ENCODE measurements at regions not wholly inside any gene's neighbourhood (a gene's known extent, or its start where the extent isn't known, plus 50 kb on each side); places are given as distances from the start of the nearest gene placed in this dataset.
"Not testable (repeated sequence)": the region's sequence is repeated elsewhere in the genome, so short reads cannot be mapped to it uniquely, and the experiment has no call there.

GRCh38 chr4:43607827-43608461, 715.4 kb downstream of the GRXCR1 start:
- TF ChIP-seq CTCF (IDR thresholded peaks at IDR 0.05; ENCODE audit: low read depth, low read length, missing control alignments) = no peak
- no peak overlapping the region for H3K4me3 ChIP-seq (ENCODE audit: low read depth, low read length)
- no peak for DNase-seq (ENCODE audit: low read depth)
- in situ Hi-C loops (cut with HindIII; ENCODE audit: low sequenced_read_pairs) = no loop called here

GRCh38 chr4:43619219-43619618, 726.7 kb downstream of the GRXCR1 start:
- DNase-seq (ENCODE audit: low read depth) = no peak
- no peak overlapping the region for H3K4me3 ChIP-seq (ENCODE audit: low read depth, low read length)
- TF ChIP-seq CTCF (IDR thresholded peaks at IDR 0.05; ENCODE audit: low read depth, low read length, missing control alignments) = no peak
- in situ Hi-C loops (cut with HindIII; ENCODE audit: low sequenced_read_pairs) = no loop called here

- DNase-seq (ENCODE audit: low read depth); in situ Hi-C loops (cut with HindIII; ENCODE audit: low sequenced_read_pairs); H3K4me3 ChIP-seq (ENCODE audit: low read depth, low read length): not testable (repeated sequence)
Measured at GRCh38 chr4:43637893-43638292, 745.4 kb downstream of the GRXCR1 start.

GRCh38 chr4:43651991-43652390, 759.5 kb downstream of the GRXCR1 start:
- no peak for TF ChIP-seq CTCF (IDR thresholded peaks at IDR 0.05; ENCODE audit: low read depth, low read length, missing control alignments)
- no peak overlapping the region for H3K4me3 ChIP-seq (ENCODE audit: low read depth, low read length)
- no peak for DNase-seq (ENCODE audit: low read depth)
- in situ Hi-C loops (cut with HindIII; ENCODE audit: low sequenced_read_pairs) = no loop called here

GRCh38 chr4:43659547-43659946, 767.0 kb downstream of the GRXCR1 start:
- DNase-seq (ENCODE audit: low read depth); H3K4me3 ChIP-seq (ENCODE audit: low read depth, low read length); in situ Hi-C loops (cut with HindIII; ENCODE audit: low sequenced_read_pairs): not testable (repeated sequence)

GRCh38 chr4:43672265-43672885, 776.2 kb downstream of the KCTD8 start:
- in situ Hi-C loops (cut with HindIII; ENCODE audit: low sequenced_read_pairs); DNase-seq (ENCODE audit: low read depth); H3K4me3 ChIP-seq (ENCODE audit: low read depth, low read length): not testable (repeated sequence)

- in situ Hi-C loops (cut with HindIII; ENCODE audit: low sequenced_read_pairs) = no loop called here
- no peak for TF ChIP-seq CTCF (IDR thresholded peaks at IDR 0.05; ENCODE audit: low read depth, low read length, missing control alignments)
Measured at GRCh38 chr4:43680421-43680820, 768.2 kb downstream of the KCTD8 start.

GRCh38 chr4:43682551-43682950, 766.1 kb downstream of the KCTD8 start:
- in situ Hi-C loops (cut with HindIII; ENCODE audit: low sequenced_read_pairs) = no loop called here

More at GRCh38 chr4:43680421-43680820, 768.2 kb downstream of the KCTD8 start:
- no peak overlapping the region for H3K4me3 ChIP-seq (ENCODE audit: low read depth, low read length)
- DNase-seq (ENCODE audit: low read depth) = no peak

More at GRCh38 chr4:43682551-43682950, 766.1 kb downstream of the KCTD8 start:
- no peak overlapping the region for H3K4me3 ChIP-seq (ENCODE audit: low read depth, low read length)
- no peak for DNase-seq (ENCODE audit: low read depth)
- TF ChIP-seq CTCF (IDR thresholded peaks at IDR 0.05; ENCODE audit: low read depth, low read length, missing control alignments) = no peak
